ENCODE measurements at regions not wholly inside any gene's neighbourhood (a gene's known extent, or its start where the extent isn't known, plus 50 kb on each side); places are given as distances from the start of the nearest gene placed in this dataset.

DNA sequence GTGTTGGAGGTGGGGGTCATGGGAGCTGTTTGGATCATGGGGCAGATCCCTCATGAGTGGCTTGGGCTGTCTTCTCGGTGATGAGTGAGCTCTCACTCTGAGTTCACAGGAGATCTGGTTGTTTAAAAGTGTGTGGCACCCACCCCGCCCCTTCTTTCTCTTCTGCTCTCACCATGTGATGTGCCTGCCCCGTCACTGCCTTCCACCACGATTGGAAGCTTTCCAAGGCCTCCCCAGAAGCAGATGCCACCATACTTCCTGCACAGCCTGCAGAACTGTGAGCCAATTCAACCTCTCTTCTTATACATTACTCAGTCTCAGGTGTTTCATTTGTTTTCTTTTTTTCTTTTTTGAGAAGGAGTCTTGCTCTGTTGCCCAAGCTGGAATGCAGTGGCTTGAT, 170.0 kb downstream of the PTPN20 start:
- Histone ChIP-seq H3K27me3 (no peaks in the 10 kb centered on the region), H3K4me1 (replicated peaks in 1 of 2) (no peaks in the 10 kb centered on the region), H3K4me3 (no peak overlapping the region), H3K9me3 (replicated peaks in 1 of 3) (no peaks in the 10 kb centered on the region), H3K27ac (no peak overlapping the region), H3K36me3 (replicated peaks in 1 of 2) (no peaks in the 10 kb centered on the region)
- WGBS, 4 donors, result 57 to 76% (median 60%) methylated on average over 4 of the region's 4 CpGs
- peak in 1 of 7 donors; percentile 44 for DNase-seq
- TF ChIP-seq, protein P1, sequence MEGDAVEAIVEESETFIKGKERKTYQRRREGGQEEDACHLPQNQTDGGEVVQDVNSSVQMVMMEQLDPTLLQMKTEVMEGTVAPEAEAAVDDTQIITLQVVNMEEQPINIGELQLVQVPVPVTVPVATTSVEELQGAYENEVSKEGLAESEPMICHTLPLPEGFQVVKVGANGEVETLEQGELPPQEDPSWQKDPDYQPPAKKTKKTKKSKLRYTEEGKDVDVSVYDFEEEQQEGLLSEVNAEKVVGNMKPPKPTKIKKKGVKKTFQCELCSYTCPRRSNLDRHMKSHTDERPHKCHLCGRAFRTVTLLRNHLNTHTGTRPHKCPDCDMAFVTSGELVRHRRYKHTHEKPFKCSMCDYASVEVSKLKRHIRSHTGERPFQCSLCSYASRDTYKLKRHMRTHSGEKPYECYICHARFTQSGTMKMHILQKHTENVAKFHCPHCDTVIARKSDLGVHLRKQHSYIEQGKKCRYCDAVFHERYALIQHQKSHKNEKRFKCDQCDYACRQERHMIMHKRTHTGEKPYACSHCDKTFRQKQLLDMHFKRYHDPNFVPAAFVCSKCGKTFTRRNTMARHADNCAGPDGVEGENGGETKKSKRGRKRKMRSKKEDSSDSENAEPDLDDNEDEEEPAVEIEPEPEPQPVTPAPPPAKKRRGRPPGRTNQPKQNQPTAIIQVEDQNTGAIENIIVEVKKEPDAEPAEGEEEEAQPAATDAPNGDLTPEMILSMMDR (IDR thresholded peaks at IDR 0.05), result no peak
- no peak for TF ChIP-seq POLR2A (IDR thresholded peaks at IDR 0.05)
- intact Hi-C loops (cut with DNase I), result no loop called here

DNA sequence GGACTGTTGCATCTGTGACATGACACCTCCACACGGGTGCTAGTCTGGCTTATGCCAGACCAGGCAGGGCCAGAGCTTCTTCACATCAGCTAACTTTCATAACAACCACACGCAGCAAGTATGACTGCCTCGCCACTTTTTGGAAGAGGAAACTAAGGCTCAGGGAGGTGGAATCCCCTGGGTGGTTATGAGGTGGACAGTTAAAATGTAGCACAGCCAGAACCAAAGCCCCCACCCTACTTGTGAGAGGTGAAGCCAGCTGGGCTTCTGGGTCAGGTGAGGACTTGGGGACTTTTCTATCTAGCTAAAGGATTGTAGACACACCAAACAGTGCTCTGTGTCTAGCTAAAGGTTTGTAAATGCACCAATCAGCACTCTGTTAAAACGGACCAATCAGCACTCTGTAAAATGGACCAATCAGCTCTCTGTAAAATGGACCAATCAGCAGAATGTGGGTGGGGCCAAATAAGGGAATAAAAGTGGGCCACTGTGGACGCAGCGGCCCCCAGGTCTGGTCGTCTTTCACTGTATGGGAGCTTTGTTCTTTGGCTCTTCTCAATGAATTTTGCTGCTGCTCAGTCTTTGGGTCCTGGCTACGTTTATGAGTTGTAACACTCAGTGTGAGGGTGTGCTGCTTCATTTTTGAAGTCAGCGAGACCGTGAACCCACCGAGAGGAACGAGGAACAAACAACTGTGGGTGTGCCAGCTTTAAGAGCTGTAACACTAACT, 171.0 kb downstream of the PTPN20 start:
- peak in 1 of 7 donors; percentile 15 for DNase-seq
- Histone ChIP-seq H3K27ac (no peak overlapping the region), H3K4me3 (no peak overlapping the region), H3K9me3 (replicated peaks in 1 of 3) (no peaks in the 10 kb centered on the region), H3K36me3 (replicated peaks in 1 of 2) (no peaks in the 10 kb centered on the region), H3K27me3 (no peaks in the 10 kb centered on the region), H3K4me1 (replicated peaks in 1 of 2) (no peaks in the 10 kb centered on the region)
- 78 to 90% (median 86%) methylated on average over 12 of the region's 12 CpGs for WGBS, 4 donors
- no peak for TF ChIP-seq POLR2A (IDR thresholded peaks at IDR 0.05)
- TF ChIP-seq, protein P1 (IDR thresholded peaks at IDR 0.05), result no peak
- intact Hi-C loops (cut with DNase I), result no loop called here

DNA sequence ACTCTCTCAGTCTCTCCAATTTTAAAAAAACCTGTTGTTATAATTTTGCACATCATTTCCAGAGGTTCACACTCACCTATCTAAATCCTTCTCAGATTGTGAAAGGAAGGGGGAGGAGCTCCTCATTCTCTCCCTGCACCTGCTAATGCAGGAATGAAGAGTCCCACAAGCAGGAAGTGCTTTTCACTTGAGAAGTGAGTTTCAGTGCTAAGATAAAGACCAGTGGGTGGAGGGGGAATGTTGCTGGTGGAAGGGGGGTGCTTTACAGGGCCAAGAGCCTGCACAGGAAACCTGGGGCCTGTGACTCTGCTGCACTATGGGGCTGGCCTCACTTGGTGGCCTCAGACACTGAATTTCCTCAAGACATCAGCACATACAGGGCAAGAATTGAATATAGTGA, 176.4 kb downstream of the PTPN20 start:
- H3K36me3 ChIP-seq (replicated peaks in 1 of 2), result no peaks in the 10 kb centered on the region
- intact Hi-C loops (cut with DNase I), result no loop called here
- H3K27me3 ChIP-seq, result no peaks in the 10 kb centered on the region
- no peaks in the 10 kb centered on the region for H3K9me3 ChIP-seq (replicated peaks in 1 of 3)
- H3K27ac ChIP-seq, result no peak overlapping the region
- no peaks in the 10 kb centered on the region for H3K4me1 ChIP-seq (replicated peaks in 1 of 2)
- no peak overlapping the region for H3K4me3 ChIP-seq
- no peak for TF ChIP-seq POLR2A (IDR thresholded peaks at IDR 0.05)
- TF ChIP-seq, protein P1 (IDR thresholded peaks at IDR 0.05), result no peak
- peak in 1 of 7 donors; percentile 31 for DNase-seq

DNA sequence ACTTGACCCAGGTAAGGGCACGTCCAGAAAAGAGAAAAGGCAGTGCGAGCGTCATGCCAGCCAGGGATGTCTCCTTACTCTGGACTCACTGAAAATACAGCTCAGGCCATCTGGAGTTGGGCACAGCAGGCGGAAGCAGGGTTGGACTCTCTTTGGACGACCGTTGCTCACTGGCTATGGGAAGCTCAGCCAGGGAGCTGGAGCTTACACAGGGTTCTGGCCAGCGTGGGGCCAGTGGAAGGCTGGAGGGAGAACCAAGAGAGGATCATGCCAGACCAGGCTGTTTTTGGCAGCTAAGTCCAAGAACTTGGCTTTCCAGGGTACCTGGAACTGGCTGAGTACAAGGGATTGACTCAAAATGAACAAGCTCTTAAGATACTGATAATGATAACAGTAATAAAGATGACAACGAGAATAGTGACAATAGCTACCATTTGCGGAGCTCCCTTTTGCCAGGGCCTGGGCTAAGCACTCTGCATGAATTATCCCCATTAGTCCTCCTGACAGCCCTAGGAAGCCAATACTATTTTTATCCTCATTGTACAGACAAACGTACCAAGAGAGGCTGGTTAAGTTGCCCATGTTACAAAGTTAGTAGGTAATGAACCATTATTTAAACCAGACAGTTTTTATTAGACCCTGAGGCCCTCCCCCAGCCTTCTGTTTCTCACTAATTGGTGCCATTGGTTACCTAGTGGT, 177.6 kb downstream of the PTPN20 start:
- Histone ChIP-seq H3K9me3 (replicated peaks in 1 of 3) (no peaks in the 10 kb centered on the region), H3K4me3 (no peak overlapping the region), H3K4me1 (replicated peaks in 1 of 2) (no peaks in the 10 kb centered on the region), H3K27me3 (no peaks in the 10 kb centered on the region), H3K36me3 (replicated peaks in 1 of 2) (no peaks in the 10 kb centered on the region), H3K27ac (no peak overlapping the region)
- intact Hi-C loops (cut with DNase I), result no loop called here
- peak in 1 of 7 donors; percentile 39 for DNase-seq
- TF ChIP-seq POLR2A (IDR thresholded peaks at IDR 0.05), result no peak
- TF ChIP-seq, protein P1 (IDR thresholded peaks at IDR 0.05), result no peak
- WGBS, 4 donors, result 82 to 87% (median 85%) methylated on average over 10 of the region's 10 CpGs
